HuH-7 (cell line): ENCODE measurements at regions not wholly inside any gene's neighbourhood (a gene's known extent, or its start where the extent isn't known, plus 50 kb on each side); places are given as distances from the start of the nearest gene placed in this dataset.
A peak's percentile ranks its signal among the peaks of the same experiment; 100 is the strongest.
"Not testable (repeated sequence)": the region's sequence is repeated elsewhere in the genome, so short reads cannot be mapped to it uniquely, and the experiment has no call there.

Experiments
- DNase-seq: peaks from one replicate; pipeline ENCODE4 v3.0.0; 2011; ENCODE audit warnings: low spot score

- DNase-seq = no peak
Observed at GRCh38 chr6:99668036-99668705, 61.5 kb downstream of the PRDM13 start.

- no peak for DNase-seq
Observed at GRCh38 chr6:99689916-99690685, 83.5 kb downstream of the PRDM13 start.

GRCh38 chr6:99702287-99702686 is 95.7 kb downstream of the PRDM13 start:
- DNase-seq = not testable (repeated sequence)

GRCh38 chr6:99709062-99709461 is 102.4 kb downstream of the PRDM13 start:
- no peak for DNase-seq

GRCh38 chr6:99711302-99711701 is 104.7 kb downstream of the PRDM13 start:
- no peak for DNase-seq

- no peak for DNase-seq
Observed at GRCh38 chr6:99711925-99712324, 105.3 kb downstream of the PRDM13 start.

GRCh38 chr6:99712519-99712918 is 105.9 kb downstream of the PRDM13 start:
- no peak for DNase-seq

GRCh38 chr6:99722043-99722442 is 115.4 kb downstream of the PRDM13 start:
- not testable (repeated sequence) for DNase-seq

GRCh38 chr6:99730237-99730636 is 123.6 kb downstream of the PRDM13 start:
- not testable (repeated sequence) for DNase-seq

GRCh38 chr6:99736302-99736701 is 129.7 kb downstream of the PRDM13 start:
- no peak for DNase-seq

GRCh38 chr6:99739526-99739925 is 132.9 kb downstream of the PRDM13 start:
- no peak for DNase-seq

- DNase-seq = no peak
Observed at GRCh38 chr6:99741092-99741491, 134.5 kb downstream of the PRDM13 start.

- DNase-seq = no peak
Observed at GRCh38 chr6:99743647-99744046, 137.0 kb downstream of the PRDM13 start.

GRCh38 chr6:99745651-99746050 is 139.0 kb downstream of the PRDM13 start:
- DNase-seq = no peak

- DNase-seq = peak; percentile 32
Observed at GRCh38 chr6:99746261-99746895, 139.7 kb downstream of the PRDM13 start.

GRCh38 chr6:99761711-99762110 is 155.1 kb downstream of the PRDM13 start:
- no peak for DNase-seq

- DNase-seq = no peak
Observed at GRCh38 chr6:99768166-99768565, 161.5 kb downstream of the PRDM13 start.

- no peak for DNase-seq
Observed at GRCh38 chr6:99779631-99780555, 173.3 kb downstream of the PRDM13 start.

GRCh38 chr6:99780556-99780885 is 173.9 kb downstream of the PRDM13 start:
- DNase-seq = no peak

GRCh38 chr6:99789767-99790166 is 183.1 kb downstream of the PRDM13 start:
- no peak for DNase-seq

GRCh38 chr6:99790679-99791078 is 184.0 kb downstream of the PRDM13 start:
- no peak for DNase-seq

GRCh38 chr6:99801805-99802204 is 192.2 kb downstream of the MCHR2 start:
- no peak for DNase-seq
